SU-DHL-6 (cell line): ENCODE measurements at regions not wholly inside any gene's neighbourhood (a gene's known extent, or its start where the extent isn't known, plus 50 kb on each side); places are given as distances from the start of the nearest gene placed in this dataset.

Experiments used
- H2AFZ ChIP-seq: fragments of 200-600 bp; sonication (generic); 2 replicates; pipeline ENCODE4 v1.6.1; 2014; ENCODE audit warnings: low read depth, mild to moderate bottlenecking, moderate library complexity, mixed read lengths, antibody characterized with exemption, low read length; ENCODE audit not compliant: severe bottlenecking
- H3F3A ChIP-seq: fragments of 200-600 bp; shearing (Covaris generic); 2 replicates; pipeline ENCODE4 v1.6.0; 2016; ENCODE audit warnings: antibody characterized with exemption, mild to moderate bottlenecking; ENCODE audit not compliant: insufficient read depth
- H3K27ac ChIP-seq: fragments of 200-600 bp; sonication (generic); 2 replicates; pipeline ENCODE4 v1.5.1; 2016; ENCODE audit warnings: low read depth, mild to moderate bottlenecking, low read length, moderate library complexity, mixed read lengths
- H3K27me3 ChIP-seq: fragments of 200-600 bp; sonication (generic), shearing (Covaris generic); 2 replicates; pipeline ENCODE4 v1.6.0; 2014; ENCODE audit warnings: mild to moderate bottlenecking, low read length
- H3K36me3 ChIP-seq: fragments of 200-600 bp; sonication (generic); 2 replicates; pipeline ENCODE4 v1.6.1; 2014; ENCODE audit warnings: mild to moderate bottlenecking, low read length, mixed read lengths
- H3K4me2 ChIP-seq: fragments of 300-600, 200-600 bp; shearing (Covaris generic), sonication (generic); 2 replicates; pipeline ENCODE4 v1.6.0; 2014; ENCODE audit warnings: low read length, low read depth, mild to moderate bottlenecking; ENCODE audit not compliant: poor library complexity, severe bottlenecking
- H3K4me3 ChIP-seq: fragments of 200-600 bp; sonication (generic); 2 replicates; pipeline ENCODE4 v1.5.1; 2014; ENCODE audit warnings: antibody characterized with exemption, low read length, mild to moderate bottlenecking, mixed read lengths; ENCODE audit not compliant: insufficient read depth, poor library complexity, severe bottlenecking
- H3K79me2 ChIP-seq: fragments of 200-600 bp; sonication (generic); 2 replicates; pipeline ENCODE4 v1.6.1; 2014; ENCODE audit warnings: mild to moderate bottlenecking, low read length, moderate library complexity; ENCODE audit not compliant: insufficient read depth
- H3K9ac ChIP-seq: fragments of 200-600 bp; sonication (generic); 2 replicates; pipeline ENCODE4 v1.7.0; 2014; ENCODE audit warnings: mild to moderate bottlenecking, low read length
- H3K9me2 ChIP-seq: fragments of 200-600 bp; sonication (generic); replicated peaks from 2 replicates; pipeline ENCODE4 v1.6.1; 2014; ENCODE audit warnings: low read length; ENCODE audit not compliant: insufficient read depth
- H3K9me3 ChIP-seq: fragments of 200-600 bp; sonication (generic); 2 replicates; pipeline ENCODE4 v1.6.1; 2014; ENCODE audit warnings: low read length, mixed read lengths; ENCODE audit not compliant: insufficient read depth
- H4K20me1 ChIP-seq: fragments of 200-600 bp; sonication (generic); 2 replicates; pipeline ENCODE4 v1.6.1; 2014; ENCODE audit warnings: low read depth, mild to moderate bottlenecking, antibody characterized with exemption, low read length, moderate library complexity, mixed read lengths
- EZH2phosphoT487 ChIP-seq: fragments of 200-600 bp; sonication (generic), shearing (Covaris generic); conservative IDR thresholded peaks from 2 replicates; pipeline ENCODE4 v1.6.1; 2018; ENCODE audit warnings: mild to moderate bottlenecking, antibody characterized with exemption, low read length, moderate library complexity, mixed read lengths
- TF ChIP-seq, protein P1 (sequence below): fragments of 200-600 bp; sonication (generic); IDR thresholded peaks from one replicate; pipeline ENCODE4 v1.5.1; 2017; ENCODE audit warnings: antibody characterized with exemption, mild to moderate bottlenecking, low read length, moderate library complexity; ENCODE audit not compliant: insufficient read depth, poor library complexity, severe bottlenecking

DNA sequence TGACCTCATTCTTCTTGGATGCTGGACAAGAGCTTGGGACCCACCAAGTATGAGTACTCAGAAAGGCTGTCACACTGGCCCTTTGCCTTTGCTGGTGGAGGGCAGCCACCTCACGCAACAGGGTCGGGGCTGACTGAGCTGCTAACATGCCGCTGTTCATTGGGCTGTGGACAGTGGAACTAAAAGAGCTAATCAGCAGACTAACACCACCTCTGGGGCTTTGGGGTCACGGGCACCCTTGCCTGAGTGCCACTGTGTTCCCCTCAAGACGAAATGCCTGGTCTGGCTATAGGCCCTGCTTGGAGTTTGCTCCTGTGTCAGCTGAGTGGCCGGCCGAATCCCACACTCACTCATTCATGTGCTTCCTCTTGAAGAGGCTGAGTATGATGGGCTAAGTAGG is 559.6 kb downstream of the SPRY1 start:
- Histone ChIP-seq H3K9me2 (no peaks in the 10 kb centered on the region), H4K20me1 (no peaks in the 10 kb centered on the region), H3K27ac (no peak overlapping the region), H3K4me2 (no peak overlapping the region), H3K36me3 (no peaks in the 10 kb centered on the region), H3K79me2 (no peaks in the 10 kb centered on the region), H3K4me3 (no peak overlapping the region), H3K9me3 (no peaks in the 10 kb centered on the region), H3F3A (no peaks in the 10 kb centered on the region), H3K9ac (no peak overlapping the region), H3K27me3 (no peaks in the 10 kb centered on the region), H2AFZ (no peak overlapping the region)
- no peak for TF ChIP-seq EZH2phosphoT487
- TF ChIP-seq, protein P1, sequence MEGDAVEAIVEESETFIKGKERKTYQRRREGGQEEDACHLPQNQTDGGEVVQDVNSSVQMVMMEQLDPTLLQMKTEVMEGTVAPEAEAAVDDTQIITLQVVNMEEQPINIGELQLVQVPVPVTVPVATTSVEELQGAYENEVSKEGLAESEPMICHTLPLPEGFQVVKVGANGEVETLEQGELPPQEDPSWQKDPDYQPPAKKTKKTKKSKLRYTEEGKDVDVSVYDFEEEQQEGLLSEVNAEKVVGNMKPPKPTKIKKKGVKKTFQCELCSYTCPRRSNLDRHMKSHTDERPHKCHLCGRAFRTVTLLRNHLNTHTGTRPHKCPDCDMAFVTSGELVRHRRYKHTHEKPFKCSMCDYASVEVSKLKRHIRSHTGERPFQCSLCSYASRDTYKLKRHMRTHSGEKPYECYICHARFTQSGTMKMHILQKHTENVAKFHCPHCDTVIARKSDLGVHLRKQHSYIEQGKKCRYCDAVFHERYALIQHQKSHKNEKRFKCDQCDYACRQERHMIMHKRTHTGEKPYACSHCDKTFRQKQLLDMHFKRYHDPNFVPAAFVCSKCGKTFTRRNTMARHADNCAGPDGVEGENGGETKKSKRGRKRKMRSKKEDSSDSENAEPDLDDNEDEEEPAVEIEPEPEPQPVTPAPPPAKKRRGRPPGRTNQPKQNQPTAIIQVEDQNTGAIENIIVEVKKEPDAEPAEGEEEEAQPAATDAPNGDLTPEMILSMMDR = no peak

- H3K27ac ChIP-seq = no peak overlapping the region
- H3K9ac ChIP-seq = no peak overlapping the region
- no peaks in the 10 kb centered on the region for H3K9me3 ChIP-seq
- H3K27me3 ChIP-seq = no peaks in the 10 kb centered on the region
- no peak overlapping the region for H3K4me3 ChIP-seq
- H4K20me1 ChIP-seq = no peaks in the 10 kb centered on the region
- no peak overlapping the region for H3K4me2 ChIP-seq
- H3F3A ChIP-seq = no peaks in the 10 kb centered on the region
- H3K79me2 ChIP-seq = no peaks in the 10 kb centered on the region
- no peak overlapping the region for H2AFZ ChIP-seq
- no peaks in the 10 kb centered on the region for H3K36me3 ChIP-seq
- H3K9me2 ChIP-seq = no peaks in the 10 kb centered on the region
- TF ChIP-seq, protein P1 = no peak
- no peak for TF ChIP-seq EZH2phosphoT487
These were observed 570.6 kb downstream of the SPRY1 start for GRCh38 chr4:123966990-123967769.

- TF ChIP-seq, protein P1 = no peak
- no peak for TF ChIP-seq EZH2phosphoT487
- H3K36me3 ChIP-seq = no peaks in the 10 kb centered on the region
- H3K79me2 ChIP-seq = no peaks in the 10 kb centered on the region
- H3F3A ChIP-seq = no peaks in the 10 kb centered on the region
- no peaks in the 10 kb centered on the region for H4K20me1 ChIP-seq
- H3K9me3 ChIP-seq = no peaks in the 10 kb centered on the region
- H2AFZ ChIP-seq = no peak overlapping the region
- H3K27me3 ChIP-seq = no peaks in the 10 kb centered on the region
- no peaks in the 10 kb centered on the region for H3K9me2 ChIP-seq
- no peak overlapping the region for H3K27ac ChIP-seq
- H3K4me3 ChIP-seq = no peak overlapping the region
- H3K4me2 ChIP-seq = no peak overlapping the region
- no peak overlapping the region for H3K9ac ChIP-seq
These were observed 575.4 kb downstream of the SPRY1 start for GRCh38 chr4:123972031-123972430.
